ENCODE measurements at regions not wholly inside any gene's neighbourhood (a gene's known extent, or its start where the extent isn't known, plus 50 kb on each side); places are given as distances from the start of the nearest gene placed in this dataset.

- no peak for TF ChIP-seq POLR2AphosphoS5 (IDR thresholded peaks at IDR 0.05)
- TF ChIP-seq CTCF (IDR thresholded peaks at IDR 0.05) = no peak
- TF ChIP-seq POLR2A (IDR thresholded peaks at IDR 0.05) = no peak
- no peak for TF ChIP-seq EP300 (IDR thresholded peaks at IDR 0.05; ENCODE audit: low read depth)
These were observed 147.8 kb upstream of the MEF2C start for GRCh38 chr5:89030798-89031197.
